ENCODE measurements at regions not wholly inside any gene's neighbourhood (a gene's known extent, or its start where the extent isn't known, plus 50 kb on each side); places are given as distances from the start of the nearest gene placed in this dataset.

DNA sequence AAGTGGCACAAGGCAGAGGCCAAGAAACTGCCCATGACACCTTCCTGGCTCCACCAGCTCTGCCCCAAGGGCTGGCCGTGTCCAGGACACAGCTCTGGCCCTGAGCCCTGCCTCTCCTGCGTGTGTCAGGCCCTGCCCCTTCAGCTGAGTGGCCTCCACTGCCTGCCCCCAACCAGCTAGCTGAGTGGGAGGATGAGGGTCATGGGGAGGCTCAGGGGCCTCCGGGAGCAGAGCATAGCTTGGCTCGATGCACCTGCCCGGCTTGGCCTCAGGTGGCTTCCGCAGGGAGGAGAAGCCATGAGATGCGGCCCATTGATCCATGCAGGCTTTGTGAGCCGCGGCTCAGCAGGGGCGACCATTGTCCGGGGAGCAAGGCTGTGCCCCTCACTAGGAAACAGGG, 108.7 kb upstream of the TTC34 start:
- POLR2A ChIA-PET: no interaction called here
- Mint-ChIP-seq H3K4me3 (no peak overlapping the region), H3K27me3 (no peaks in the 10 kb centered on the region), H3K27ac (no peak overlapping the region), H3K9me3 (ENCODE audit: insufficient read depth) (no peaks in the 10 kb centered on the region), H3K4me1 (no peaks in the 10 kb centered on the region)
- Histone ChIP-seq H3K9ac (ENCODE audit: low read length) (no peak overlapping the region), H3K27ac (ENCODE audit: low read length in 2 of 2) (no peak overlapping the region), H2AFZ (ENCODE audit: insufficient read depth, low read depth, low read length, poor library complexity, severe bottlenecking) (no peak overlapping the region), H3K4me1 (ENCODE audit: control insufficient read depth in 2 of 2, insufficient read depth in 2 of 2, low read length in 2 of 2) (no peaks in the 10 kb centered on the region), H3K4me2 (replicated peaks; ENCODE audit: low read depth, low read length, poor library complexity, severe bottlenecking) (no peak overlapping the region), H3K79me2 (ENCODE audit: control insufficient read depth, insufficient read depth, low read length) (no peaks in the 10 kb centered on the region), H3K27me3 (replicated peaks in 1 of 4; ENCODE audit: control extremely low read depth in 1 of 4, control insufficient read depth in 3 of 4, insufficient read depth in 4 of 4, low read length in 3 of 4) (no peaks in the 10 kb centered on the region), H3K36me3 (replicated peaks in 1 of 2; ENCODE audit: control extremely low read depth in 1 of 2, control insufficient read depth in 1 of 2, extremely low read depth in 1 of 2, insufficient read depth in 2 of 2, low read length in 1 of 2) (no peaks in the 10 kb centered on the region), H3K4me3 (ENCODE audit: control extremely low read depth in 1 of 5, extremely low read depth in 1 of 5, insufficient read depth in 1 of 5, low read depth in 2 of 5, low read length in 4 of 5) (no peak overlapping the region), H3K9me3 (ENCODE audit: control extremely low read depth in 1 of 3, control insufficient read depth in 2 of 3, insufficient read depth in 1 of 3, low read length in 2 of 3) (peaks cover 0 to 5% (median 0%) of the 10 kb centered on the region in 3 donors), H4K20me1 (ENCODE audit: control insufficient read depth, insufficient read depth, low read length, poor library complexity, severe bottlenecking) (no peaks in the 10 kb centered on the region)
- TF ChIP-seq EZH2 (IDR thresholded peaks at IDR 0.05; ENCODE audit: borderline replicate concordance, insufficient read depth, low read depth, low read length, poor library complexity, severe bottlenecking): no peak
- TF ChIP-seq, protein P1, sequence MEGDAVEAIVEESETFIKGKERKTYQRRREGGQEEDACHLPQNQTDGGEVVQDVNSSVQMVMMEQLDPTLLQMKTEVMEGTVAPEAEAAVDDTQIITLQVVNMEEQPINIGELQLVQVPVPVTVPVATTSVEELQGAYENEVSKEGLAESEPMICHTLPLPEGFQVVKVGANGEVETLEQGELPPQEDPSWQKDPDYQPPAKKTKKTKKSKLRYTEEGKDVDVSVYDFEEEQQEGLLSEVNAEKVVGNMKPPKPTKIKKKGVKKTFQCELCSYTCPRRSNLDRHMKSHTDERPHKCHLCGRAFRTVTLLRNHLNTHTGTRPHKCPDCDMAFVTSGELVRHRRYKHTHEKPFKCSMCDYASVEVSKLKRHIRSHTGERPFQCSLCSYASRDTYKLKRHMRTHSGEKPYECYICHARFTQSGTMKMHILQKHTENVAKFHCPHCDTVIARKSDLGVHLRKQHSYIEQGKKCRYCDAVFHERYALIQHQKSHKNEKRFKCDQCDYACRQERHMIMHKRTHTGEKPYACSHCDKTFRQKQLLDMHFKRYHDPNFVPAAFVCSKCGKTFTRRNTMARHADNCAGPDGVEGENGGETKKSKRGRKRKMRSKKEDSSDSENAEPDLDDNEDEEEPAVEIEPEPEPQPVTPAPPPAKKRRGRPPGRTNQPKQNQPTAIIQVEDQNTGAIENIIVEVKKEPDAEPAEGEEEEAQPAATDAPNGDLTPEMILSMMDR (IDR thresholded peaks at IDR 0.05): no peak
- intact Hi-C loops (cut with micrococcal nuclease): no loop called here
- DNase-seq (no peak), ATAC-seq (ENCODE audit: low read depth) (no peak)
- CTCF ChIA-PET: no interaction called here
- 97% methylated on average over 11 of the region's 11 CpGs for WGBS (ENCODE audit: insufficient coverage)

DNA sequence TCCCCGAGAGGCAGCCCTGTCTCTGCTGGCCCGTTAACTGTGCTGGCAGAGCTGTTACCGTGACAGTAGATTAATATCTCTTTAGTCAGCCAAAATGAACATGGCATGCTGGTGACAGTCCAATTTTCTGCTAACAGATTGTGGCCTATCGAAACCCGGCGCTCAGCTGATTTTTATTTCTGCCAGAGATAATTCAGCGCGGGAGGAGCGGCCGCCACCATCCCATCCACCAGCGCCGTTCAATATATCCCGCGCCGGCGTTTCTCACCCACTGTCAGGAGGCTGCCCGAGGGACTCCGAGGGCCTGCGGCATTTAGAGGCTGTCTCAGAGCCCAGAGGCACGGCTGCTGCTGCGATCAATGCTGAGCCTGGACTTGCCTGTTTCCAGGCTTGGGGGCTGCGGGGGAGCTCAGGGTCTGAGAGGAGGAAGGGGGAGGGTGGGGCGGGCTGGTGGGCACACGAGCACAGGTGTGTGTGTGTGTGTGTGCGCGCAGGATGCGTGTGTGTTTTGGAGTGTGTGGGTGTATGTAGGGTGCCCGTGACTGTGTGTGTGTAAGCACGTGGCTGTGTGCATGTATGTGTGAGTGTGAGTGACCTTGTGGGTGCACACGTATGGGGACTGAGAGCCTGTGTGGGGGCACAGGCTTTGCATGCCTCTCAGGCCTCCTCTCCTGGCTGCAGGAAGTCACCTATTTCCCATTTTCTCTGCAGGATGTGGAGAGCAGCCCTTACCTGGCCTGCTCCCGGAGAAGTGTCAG, 109.7 kb upstream of the ACTRT2 start:
- Histone ChIP-seq H3K27ac (ENCODE audit: low read length in 2 of 2) (no peak overlapping the region), H3K27me3 (replicated peaks in 1 of 4; ENCODE audit: control extremely low read depth in 1 of 4, control insufficient read depth in 3 of 4, insufficient read depth in 4 of 4, low read length in 3 of 4) (no peaks in the 10 kb centered on the region), H3K79me2 (ENCODE audit: control insufficient read depth, insufficient read depth, low read length) (no peaks in the 10 kb centered on the region), H4K20me1 (ENCODE audit: control insufficient read depth, insufficient read depth, low read length, poor library complexity, severe bottlenecking) (no peaks in the 10 kb centered on the region), H3K4me1 (ENCODE audit: control insufficient read depth in 2 of 2, insufficient read depth in 2 of 2, low read length in 2 of 2) (no peaks in the 10 kb centered on the region), H3K9ac (ENCODE audit: low read length) (no peak overlapping the region), H3K9me3 (ENCODE audit: control extremely low read depth in 1 of 3, control insufficient read depth in 2 of 3, insufficient read depth in 1 of 3, low read length in 2 of 3) (peaks cover 0 to 14% (median 0%) of the 10 kb centered on the region in 3 donors), H2AFZ (ENCODE audit: insufficient read depth, low read depth, low read length, poor library complexity, severe bottlenecking) (no peak overlapping the region), H3K4me2 (replicated peaks; ENCODE audit: low read depth, low read length, poor library complexity, severe bottlenecking) (no peak overlapping the region), H3K36me3 (replicated peaks in 1 of 2; ENCODE audit: control extremely low read depth in 1 of 2, control insufficient read depth in 1 of 2, extremely low read depth in 1 of 2, insufficient read depth in 2 of 2, low read length in 1 of 2) (no peaks in the 10 kb centered on the region), H3K4me3 (ENCODE audit: control extremely low read depth in 1 of 5, extremely low read depth in 1 of 5, insufficient read depth in 1 of 5, low read depth in 2 of 5, low read length in 4 of 5) (no peak overlapping the region)
- Mint-ChIP-seq H3K27ac (no peak overlapping the region), H3K4me3 (no peak overlapping the region), H3K9me3 (ENCODE audit: insufficient read depth) (peaks cover 6% of the 10 kb centered on the region), H3K27me3 (no peaks in the 10 kb centered on the region), H3K4me1 (no peaks in the 10 kb centered on the region)
- ChIA-PET POLR2A (no interaction called here), CTCF (no interaction called here)
- intact Hi-C loops (cut with micrococcal nuclease): no loop called here
- ATAC-seq (ENCODE audit: low read depth): no peak
- WGBS (ENCODE audit: insufficient coverage): 91% methylated on average over 23 of the region's 31 CpGs
- no peak for TF ChIP-seq EZH2 (IDR thresholded peaks at IDR 0.05; ENCODE audit: borderline replicate concordance, insufficient read depth, low read depth, low read length, poor library complexity, severe bottlenecking)
- TF ChIP-seq, protein P1 (IDR thresholded peaks at IDR 0.05): no peak
- DNase-seq: no peak
